SK-N-SH treated with all-trans-retinoic acid at 6 μM for 48 hours (cell line): ENCODE measurements at regions not wholly inside any gene's neighbourhood (a gene's known extent, or its start where the extent isn't known, plus 50 kb on each side); places are given as distances from the start of the nearest gene placed in this dataset.

Experiments used
- BACH2 ChIP-seq: fragments of 250-450 bp; sonication (Bioruptor Pico); IDR thresholded peaks from 2 replicates; pipeline ENCODE4 v1.9.0; 2021; ENCODE audit warnings: mild to moderate bottlenecking, borderline replicate concordance
- ESRRG ChIP-seq: fragments of 250-450 bp; sonication (Bioruptor Pico); IDR thresholded peaks from 2 replicates; pipeline ENCODE4 v1.6.1; 2021; ENCODE audit warnings: mild to moderate bottlenecking
- SNAI2 ChIP-seq: fragments of 250-450 bp; sonication (Bioruptor Pico); IDR thresholded peaks from 2 replicates; pipeline ENCODE4 v1.5.0; 2020; ENCODE audit warnings: mild to moderate bottlenecking, moderate library complexity
- ZFP30 ChIP-seq: fragments of 450-650 bp; formaldehyde crosslinking; IDR thresholded peaks from 2 replicates; pipeline ENCODE4 v1.5.0; 2022; ENCODE audit warnings: mild to moderate bottlenecking, moderate library complexity

DNA sequence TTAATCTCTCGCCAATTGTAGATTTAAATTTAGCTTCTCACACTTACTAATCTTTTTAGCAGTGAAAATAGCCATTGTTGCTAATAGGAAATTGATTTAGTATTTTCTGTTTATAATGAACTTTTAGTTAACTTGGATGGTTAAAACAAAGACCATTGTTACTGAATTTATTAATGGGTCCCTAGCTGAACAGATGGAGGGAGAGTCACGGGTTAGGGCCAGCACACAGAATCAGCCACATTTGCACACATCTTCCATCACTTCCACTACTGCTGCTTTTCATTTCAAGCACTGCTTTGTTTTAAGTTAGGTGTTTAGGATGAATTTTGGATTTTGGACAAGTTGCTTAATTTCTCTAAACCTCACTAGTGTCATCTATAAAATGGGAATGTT, 125.9 kb upstream of the ADAMTSL1 start:
- no peak for TF ChIP-seq ZFP30
- no peak for TF ChIP-seq BACH2 (CRISPR knock-in tag)
- no peak for TF ChIP-seq SNAI2 (CRISPR knock-in tag)
- no peak for TF ChIP-seq ESRRG
